Smooth muscle cell (in vitro differentiated cells): ENCODE measurements at regions not wholly inside any gene's neighbourhood (a gene's known extent, or its start where the extent isn't known, plus 50 kb on each side); places are given as distances from the start of the nearest gene placed in this dataset.

Experiments
- DNase-seq: peaks from one replicate; lab custom pipeline; 2025; ENCODE audit not compliant: unreplicated experiment; lab: John Stamatoyannopoulos, UW
- H2AFZ ChIP-seq: fragments of 200-600 bp; sonication (generic); 2 replicates; pipeline ENCODE4 v1.6.0; 2016; ENCODE audit warnings: antibody characterized with exemption, low read depth, mild to moderate bottlenecking
- H3F3A ChIP-seq: fragments of 200-600 bp; sonication (generic); 2 replicates; pipeline ENCODE4 v1.6.0; 2017; ENCODE audit warnings: antibody characterized with exemption, low read depth
- H3K27ac ChIP-seq: fragments of 200-600 bp; sonication (generic); 2 replicates; pipeline ENCODE4 v1.5.1; 2016; ENCODE audit warnings: low read depth, mild to moderate bottlenecking
- H3K27me3 ChIP-seq: fragments of 200-600 bp; sonication (generic); 2 replicates; pipeline ENCODE4 v1.6.1; 2016; ENCODE audit warnings: low read depth, mild to moderate bottlenecking
- H3K36me3 ChIP-seq: fragments of 200-600 bp; sonication (generic); 2 replicates; pipeline ENCODE4 v1.5.1; 2016; ENCODE audit warnings: low read depth
- H3K4me1 ChIP-seq: fragments of 200-600 bp; sonication (generic); 2 replicates; pipeline ENCODE4 v1.5.1; 2016; ENCODE audit warnings: low read depth
- H3K4me2 ChIP-seq: fragments of 200-600 bp; sonication (generic); 2 replicates; pipeline ENCODE4 v1.6.0; 2016; ENCODE audit warnings: mild to moderate bottlenecking
- H3K4me3 ChIP-seq: fragments of 200-600 bp; sonication (generic); 2 replicates; pipeline ENCODE4 v1.5.1; 2016; ENCODE audit warnings: mild to moderate bottlenecking
- H3K79me2 ChIP-seq: fragments of 200-600 bp; sonication (generic); 2 replicates; pipeline ENCODE4 v1.6.0; 2016; ENCODE audit warnings: low read depth, mild to moderate bottlenecking
- H3K9ac ChIP-seq: fragments of 200-600 bp; sonication (generic); 2 replicates; pipeline ENCODE4 v1.6.0; 2016; ENCODE audit warnings: low read depth
- H3K9me3 ChIP-seq: fragments of 200-600 bp; sonication (generic); replicated peaks from 2 replicates; pipeline ENCODE4 v1.5.1; 2016; ENCODE audit warnings: low read depth
- H4K20me1 ChIP-seq: fragments of 200-600 bp; sonication (generic); 2 replicates; pipeline ENCODE4 v1.6.0; 2016; ENCODE audit warnings: low read depth
- CTCF ChIP-seq: fragments of 200-600 bp; sonication (generic); IDR thresholded peaks from 2 replicates; pipeline ENCODE4 v1.5.1; 2017; ENCODE audit warnings: borderline replicate concordance, mild to moderate bottlenecking, antibody characterized with exemption; ENCODE audit not compliant: insufficient read depth, poor library complexity, severe bottlenecking
- WGBS: methylation state at CpG from one replicate; pipeline ENCODE4 v1.1.7; 2016; ENCODE audit warnings: low lambda C conversion rate; 5-methylcytosine and 5-hydroxymethylcytosine counted together

- no peak for TF ChIP-seq CTCF
- peaks cover 7% of the 10 kb centered on the region for H4K20me1 ChIP-seq
- 77% methylated on average over 25 of the region's 25 CpGs for WGBS
- H3K4me1 ChIP-seq: no peaks in the 10 kb centered on the region
- DNase-seq: no peak
- no peak overlapping the region for H3K27ac ChIP-seq
- no peak overlapping the region for H3K4me3 ChIP-seq
- no peak overlapping the region for H3K4me2 ChIP-seq
- no peaks in the 10 kb centered on the region for H3K9me3 ChIP-seq
- no peak overlapping the region for H2AFZ ChIP-seq
- no peaks in the 10 kb centered on the region for H3F3A ChIP-seq
- no peaks in the 10 kb centered on the region for H3K36me3 ChIP-seq
- H3K79me2 ChIP-seq: no peaks in the 10 kb centered on the region
- H3K27me3 ChIP-seq: no peaks in the 10 kb centered on the region
- no peak overlapping the region for H3K9ac ChIP-seq
Measured at GRCh38 chr11:70580036-70580805, 181.9 kb downstream of the CTTN start.

- Histone ChIP-seq H3F3A (no peaks in the 10 kb centered on the region), H2AFZ (no peak overlapping the region), H3K27ac (no peak overlapping the region), H3K4me1 (no peaks in the 10 kb centered on the region), H3K36me3 (no peaks in the 10 kb centered on the region), H4K20me1 (peaks cover 7% of the 10 kb centered on the region), H3K27me3 (no peaks in the 10 kb centered on the region), H3K4me2 (no peak overlapping the region), H3K4me3 (no peak overlapping the region), H3K79me2 (no peaks in the 10 kb centered on the region), H3K9me3 (no peaks in the 10 kb centered on the region), H3K9ac (no peak overlapping the region)
- TF ChIP-seq CTCF: no peak
- 90% methylated on average over 25 of the region's 25 CpGs for WGBS
- no peak for DNase-seq
Measured at GRCh38 chr11:70581991-70582885, 183.9 kb downstream of the CTTN start.

GRCh38 chr11:70582886-70583641, 184.7 kb downstream of the CTTN start:
- no peak for DNase-seq
- Histone ChIP-seq H3K4me3 (no peak overlapping the region), H2AFZ (no peak overlapping the region), H3F3A (no peaks in the 10 kb centered on the region), H3K9ac (no peak overlapping the region), H3K4me1 (no peaks in the 10 kb centered on the region), H3K9me3 (no peaks in the 10 kb centered on the region), H3K79me2 (no peaks in the 10 kb centered on the region), H3K4me2 (no peak overlapping the region), H3K27me3 (no peaks in the 10 kb centered on the region), H3K36me3 (no peaks in the 10 kb centered on the region), H4K20me1 (peaks cover 7% of the 10 kb centered on the region), H3K27ac (no peak overlapping the region)
- no peak for TF ChIP-seq CTCF
- WGBS: 83% methylated on average over 15 of the region's 15 CpGs
